ENCODE measurements at regions not wholly inside any gene's neighbourhood (a gene's known extent, or its start where the extent isn't known, plus 50 kb on each side); places are given as distances from the start of the nearest gene placed in this dataset.

DNA sequence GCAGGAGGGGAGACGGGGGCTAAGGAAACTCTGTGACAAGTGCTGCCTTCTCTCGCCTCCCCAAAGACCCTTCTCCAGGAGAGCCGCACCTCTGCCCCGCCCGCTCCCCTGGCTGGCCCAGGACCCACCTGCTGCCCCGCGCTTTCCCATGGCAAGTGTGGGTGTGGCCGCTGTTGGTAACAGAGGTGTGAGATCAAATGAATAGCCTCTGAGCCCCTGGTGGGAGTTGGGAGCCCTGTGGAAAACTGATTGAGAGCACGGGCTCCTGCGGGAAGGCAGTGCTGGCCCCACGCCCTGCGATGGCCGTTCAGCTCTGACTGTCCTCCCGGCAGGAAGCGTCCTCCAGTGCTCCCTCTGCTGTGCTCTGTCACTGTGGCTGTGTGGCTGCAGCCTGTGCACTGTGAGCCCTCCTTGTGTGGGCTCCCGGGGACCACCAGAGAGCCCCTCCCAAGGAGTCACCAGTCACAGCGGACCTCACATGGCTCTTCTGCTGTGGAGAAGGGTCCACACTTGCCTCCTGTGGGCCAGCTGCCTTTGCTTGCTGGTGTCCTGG, 1275.9 kb downstream of the BRD1 start:
- no peak for TF ChIP-seq CTCF (conservative IDR thresholded peaks at IDR 0.05; ENCODE audit: low read depth, low read length)
- no peak for TF ChIP-seq MAZ (IDR thresholded peaks at IDR 0.05; ENCODE audit: borderline replicate concordance, low read depth, low read length)

Measured in IMR-90 (cell line).